HG02678 (cell line): ENCODE measurements at regions not wholly inside any gene's neighbourhood (a gene's known extent, or its start where the extent isn't known, plus 50 kb on each side); places are given as distances from the start of the nearest gene placed in this dataset.

ENCODE experiments used
- ATAC-seq: cut with Tn5 transposase; IDR thresholded peaks from one replicate; pipeline ENCODE4 v1.9.1; 2021; ENCODE audit warnings: mild to moderate bottlenecking, moderate library complexity; ENCODE audit not compliant: unreplicated experiment

GRCh38 chr4:178693816-178694215 is 1251.6 kb upstream of the AGA start:
- ATAC-seq, result no peak

- ATAC-seq, result no peak
Measured at GRCh38 chr4:178696515-178696914, 1254.3 kb upstream of the AGA start.

GRCh38 chr4:178712486-178712885 is 1270.2 kb upstream of the AGA start:
- no peak for ATAC-seq

DNA sequence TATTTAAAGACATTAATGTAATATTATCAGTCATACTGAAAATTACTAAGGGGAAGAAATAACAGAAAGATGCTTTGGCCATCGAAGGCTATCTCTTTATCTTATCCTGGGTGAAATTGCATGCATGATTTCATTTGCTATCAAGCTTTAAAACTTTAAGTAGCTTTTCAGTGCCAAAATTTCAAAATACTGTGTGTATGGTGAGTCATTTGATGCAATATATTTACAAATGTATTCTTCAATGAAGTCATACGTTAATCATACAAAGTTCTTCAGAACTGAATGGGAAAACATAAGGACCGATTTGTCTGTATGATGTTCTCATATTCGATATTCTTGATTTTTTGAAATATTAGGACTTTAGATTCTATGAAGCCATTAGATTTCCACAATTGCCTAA is 1295.8 kb upstream of the AGA start:
- no peak for ATAC-seq

GRCh38 chr4:178745203-178745602 is 1303.0 kb upstream of the AGA start:
- ATAC-seq, result no peak

- no peak for ATAC-seq
Measured at GRCh38 chr4:178752954-178753525, 1310.8 kb upstream of the AGA start.

GRCh38 chr4:178778496-178778895 is 1336.3 kb upstream of the AGA start:
- no peak for ATAC-seq

DNA sequence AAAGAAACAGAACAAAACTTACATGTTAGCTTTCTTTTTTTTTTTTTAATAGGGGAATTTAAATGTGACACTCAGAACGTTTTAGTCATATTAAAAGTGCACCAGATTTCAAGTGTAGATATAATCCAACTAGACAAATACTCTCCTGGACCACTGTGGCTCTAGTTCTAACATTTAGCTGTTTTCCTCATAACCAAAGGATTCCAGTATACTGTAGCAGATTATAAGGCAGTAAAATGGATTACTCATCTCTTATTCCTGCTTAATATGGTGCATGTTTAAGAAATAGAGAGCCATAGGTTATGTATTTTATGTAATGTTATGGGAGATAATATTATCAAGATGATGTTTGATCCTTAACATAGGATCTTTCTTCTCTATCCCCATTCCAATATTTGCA is 1339.5 kb upstream of the AGA start:
- no peak for ATAC-seq

- no peak for ATAC-seq
Measured at GRCh38 chr4:178784491-178784890, 1342.3 kb upstream of the AGA start.

- no peak for ATAC-seq
Measured at GRCh38 chr4:178789279-178789678, 1347.0 kb upstream of the AGA start.

DNA sequence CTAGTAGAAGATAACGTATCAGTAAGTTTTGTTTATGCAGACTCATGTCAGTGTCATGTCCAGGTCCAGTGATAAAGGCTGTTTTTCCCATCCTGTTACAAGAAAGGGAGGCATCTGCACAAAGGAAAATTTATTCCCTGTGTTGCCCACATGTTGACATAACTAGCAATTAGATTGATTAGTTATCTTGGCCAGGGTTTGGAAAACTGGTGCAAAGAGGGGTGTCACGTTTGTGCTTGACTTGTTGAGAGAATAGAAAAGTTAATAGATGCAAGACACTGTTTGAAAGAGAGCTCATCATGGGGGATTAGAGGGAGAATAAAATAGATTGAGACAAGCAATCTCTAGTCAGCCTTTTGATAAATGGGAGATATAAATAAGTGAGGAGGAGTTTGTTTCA is 1357.0 kb upstream of the AGA start:
- ATAC-seq, result no peak

DNA sequence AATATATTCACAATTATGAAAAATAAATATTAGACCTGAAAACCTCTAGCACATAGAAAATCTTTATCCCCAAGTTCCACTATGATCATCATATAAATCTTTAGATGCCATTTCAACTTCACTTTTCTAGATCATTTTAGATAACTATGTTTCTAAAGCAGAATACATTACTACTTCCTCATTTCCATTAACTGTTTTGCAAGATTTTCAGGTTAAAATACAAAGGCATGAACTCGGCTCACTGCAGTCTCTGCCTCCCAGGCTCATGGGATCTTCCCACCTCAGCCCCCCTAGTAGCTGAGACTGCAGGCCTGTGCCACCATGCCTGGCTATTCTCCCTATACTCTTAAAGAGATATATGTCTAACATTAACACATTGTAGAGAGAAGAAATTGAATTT is 1365.9 kb upstream of the AGA start:
- no peak for ATAC-seq

- no peak for ATAC-seq
Measured at GRCh38 chr4:178809921-178810320, 1367.7 kb upstream of the AGA start.

- no peak for ATAC-seq
Measured at GRCh38 chr4:178811356-178811755, 1369.1 kb upstream of the AGA start.

- no peak for ATAC-seq
Measured at GRCh38 chr4:178812866-178813265, 1370.6 kb upstream of the AGA start.

GRCh38 chr4:178814908-178815307 is 1372.7 kb upstream of the AGA start:
- no peak for ATAC-seq

GRCh38 chr4:178823673-178824295 is 1381.5 kb upstream of the AGA start:
- no peak for ATAC-seq

DNA sequence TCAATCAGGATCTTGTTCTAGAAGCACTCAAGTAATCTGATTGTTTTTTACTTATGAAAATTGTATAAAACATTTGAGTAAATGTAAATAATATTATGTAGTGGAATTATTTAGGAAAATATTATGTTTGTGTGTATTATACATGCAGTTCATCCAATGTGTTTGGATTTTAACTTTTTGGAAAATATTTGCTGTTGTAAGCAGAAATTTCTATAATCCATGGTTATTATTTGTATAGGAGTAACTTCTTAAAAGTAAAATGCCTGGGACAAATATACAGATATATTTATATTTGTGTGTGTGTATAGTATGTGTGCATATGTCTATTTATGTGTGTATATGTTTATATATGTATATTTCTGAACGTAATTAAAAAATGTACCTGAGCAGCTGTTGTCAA is 1394.6 kb upstream of the AGA start:
- no peak for ATAC-seq

- ATAC-seq, result no peak
Measured at GRCh38 chr4:178838776-178839175, 1396.5 kb upstream of the AGA start.

GRCh38 chr4:178856139-178856800 is 1414.0 kb upstream of the AGA start:
- ATAC-seq, result no peak

DNA sequence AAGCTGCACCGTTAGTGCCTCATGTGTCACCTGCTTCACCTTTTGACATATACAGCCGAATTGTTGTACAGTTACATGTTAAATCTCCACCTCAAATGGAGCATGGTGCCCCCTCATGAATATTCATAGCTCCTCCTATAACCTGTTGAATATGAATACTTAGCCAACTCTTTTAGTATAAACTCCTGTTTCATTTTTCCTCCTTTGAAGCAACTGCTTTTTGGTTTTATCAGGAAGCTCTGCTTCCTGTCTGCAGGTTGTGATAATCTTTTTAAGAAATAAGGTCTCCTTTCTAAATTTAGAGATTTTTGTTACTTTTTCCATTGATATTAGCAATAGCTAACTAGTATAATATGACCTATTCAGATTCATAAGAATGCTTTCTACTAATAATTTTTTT is 1429.2 kb upstream of the AGA start:
- ATAC-seq, result no peak

DNA sequence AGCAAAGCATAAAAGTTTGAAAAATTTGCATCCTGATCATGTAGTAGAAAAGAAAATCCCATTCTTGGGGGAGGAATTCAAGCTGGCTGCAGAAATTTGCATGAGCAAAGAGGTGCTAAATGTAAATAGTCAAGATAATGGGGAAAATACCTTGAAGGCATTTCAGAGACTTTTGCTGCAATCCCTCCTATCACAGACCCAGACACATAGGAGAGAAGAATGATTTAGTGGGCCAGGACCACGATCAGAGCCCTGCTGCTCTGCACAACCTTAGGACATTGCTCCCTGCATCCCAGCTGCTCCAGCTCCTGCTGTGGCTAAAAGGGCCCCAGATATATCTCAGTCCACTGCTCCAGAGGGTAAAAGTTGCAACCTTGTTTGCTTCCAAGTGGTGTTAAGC is 1439.7 kb upstream of the AGA start:
- no peak for ATAC-seq

- ATAC-seq, result no peak
Measured at GRCh38 chr4:178894126-178894525, 1451.9 kb upstream of the AGA start.
